DND-41 (cell line): ENCODE measurements at regions not wholly inside any gene's neighbourhood (a gene's known extent, or its start where the extent isn't known, plus 50 kb on each side); places are given as distances from the start of the nearest gene placed in this dataset.

ENCODE experiments used
- ATAC-seq: fragments of 200-7000 bp; cut with Tn5 transposase; 3 replicates; pipeline ENCODE4 v1.9.1; 2021; ENCODE audit warnings: low read depth; ENCODE audit not compliant: insufficient read depth
- DNase-seq: peaks from one replicate; pipeline ENCODE4 v3.0.0-alpha.2; 2020
- H2AFZ ChIP-seq: 2 replicates; pipeline ENCODE4 v1.6.0; 2012; ENCODE audit warnings: low read depth, low read length
- H3K27ac ChIP-seq: 2 replicates; pipeline ENCODE4 v1.5.1; 2012; ENCODE audit warnings: low read length, inconsistent platforms
- H3K27me3 ChIP-seq: fragments of 200-600 bp; sonication (generic); 2 replicates; pipeline ENCODE4 v1.6.0; 2012; ENCODE audit warnings: low read length, mild to moderate bottlenecking, inconsistent platforms; ENCODE audit not compliant: insufficient read depth, poor library complexity
- H3K36me3 ChIP-seq: 2 replicates; pipeline ENCODE4 v1.5.1; 2012; ENCODE audit warnings: low read length, inconsistent platforms; ENCODE audit not compliant: insufficient read depth
- H3K4me1 ChIP-seq: 2 replicates; pipeline ENCODE4 v1.5.1; 2012; ENCODE audit warnings: mild to moderate bottlenecking, low read length; ENCODE audit not compliant: insufficient read depth
- H3K4me2 ChIP-seq: 2 replicates; pipeline ENCODE4 v1.6.0; 2012; ENCODE audit warnings: mild to moderate bottlenecking, moderate library complexity, low read length, inconsistent platforms; ENCODE audit not compliant: insufficient read depth
- H3K4me3 ChIP-seq, 2 experiments: fragments of 200-600 bp in 1 of 2; shearing (Covaris generic) in 1 of 2; 2 replicates each; pipeline ENCODE4 v1.5.1; 2012 to 2016; ENCODE audit warnings: inconsistent platforms in 2 of 2, low read length in 2 of 2, mild to moderate bottlenecking in 2 of 2, low read depth in 1 of 2, moderate library complexity in 1 of 2
- H3K79me2 ChIP-seq: 2 replicates; pipeline ENCODE4 v1.6.0; 2012; ENCODE audit warnings: low read length, inconsistent platforms; ENCODE audit not compliant: insufficient read depth
- H3K9ac ChIP-seq: 2 replicates; pipeline ENCODE4 v1.6.0; 2012; ENCODE audit warnings: low read depth, mild to moderate bottlenecking, inconsistent platforms, low read length, moderate library complexity
- H3K9me3 ChIP-seq: 2 replicates; pipeline ENCODE4 v1.5.1; 2012; ENCODE audit warnings: low read length, moderate library complexity, mild to moderate bottlenecking, inconsistent platforms; ENCODE audit not compliant: insufficient read depth, severe bottlenecking
- H4K20me1 ChIP-seq: 2 replicates; pipeline ENCODE4 v1.6.0; 2012; ENCODE audit warnings: low read length; ENCODE audit not compliant: insufficient read depth
- CTCF ChIP-seq: IDR thresholded peaks from 2 replicates; pipeline ENCODE4 v1.5.1; 2012; ENCODE audit warnings: borderline replicate concordance, low read length, moderate library complexity, mild to moderate bottlenecking; ENCODE audit not compliant: poor library complexity, severe bottlenecking; ENCODE audit errors: extremely low read depth
- EZH2 ChIP-seq: IDR thresholded peaks from 3 replicates; pipeline ENCODE4 v1.6.1; 2012; ENCODE audit warnings: borderline replicate concordance, low read depth, mild to moderate bottlenecking, moderate library complexity, low read length, inconsistent platforms; ENCODE audit not compliant: severe bottlenecking

DNA sequence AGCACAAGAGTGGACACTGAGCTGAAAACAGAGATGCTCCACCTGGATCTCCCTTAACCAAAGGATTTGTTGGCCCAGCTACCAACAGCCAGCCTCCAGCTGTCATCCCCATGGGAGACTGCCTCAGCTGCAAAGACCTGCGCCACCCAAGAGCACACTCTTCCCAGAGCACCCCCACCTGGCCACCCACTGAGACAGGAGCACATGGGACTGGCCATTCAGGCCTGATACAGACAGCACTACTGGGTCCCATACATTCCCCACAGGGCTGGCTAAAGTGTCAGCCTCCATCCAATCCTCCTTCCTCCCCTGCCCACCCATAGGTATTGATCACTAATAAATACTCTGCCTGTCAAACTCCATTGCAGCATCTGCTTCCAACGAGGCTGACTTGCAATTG lies 241.5 kb downstream of the BCL11B start:
- no peaks in the 10 kb centered on the region for H3K9me3 ChIP-seq
- TF ChIP-seq EZH2, result no peak
- no peak for TF ChIP-seq CTCF
- no peak overlapping the region for H3K9ac ChIP-seq
- H2AFZ ChIP-seq, result no peak overlapping the region
- no peak for DNase-seq
- no peak overlapping the region for H3K4me2 ChIP-seq
- no peaks in the 10 kb centered on the region for H3K79me2 ChIP-seq
- H4K20me1 ChIP-seq, result no peaks in the 10 kb centered on the region
- H3K4me3 ChIP-seq, result no peak overlapping the region
- no peaks in the 10 kb centered on the region for H3K36me3 ChIP-seq
- no peaks in the 10 kb centered on the region for H3K27me3 ChIP-seq
- no peak overlapping the region for H3K27ac ChIP-seq
- H3K4me1 ChIP-seq, result no peaks in the 10 kb centered on the region
- no peak for ATAC-seq

DNA sequence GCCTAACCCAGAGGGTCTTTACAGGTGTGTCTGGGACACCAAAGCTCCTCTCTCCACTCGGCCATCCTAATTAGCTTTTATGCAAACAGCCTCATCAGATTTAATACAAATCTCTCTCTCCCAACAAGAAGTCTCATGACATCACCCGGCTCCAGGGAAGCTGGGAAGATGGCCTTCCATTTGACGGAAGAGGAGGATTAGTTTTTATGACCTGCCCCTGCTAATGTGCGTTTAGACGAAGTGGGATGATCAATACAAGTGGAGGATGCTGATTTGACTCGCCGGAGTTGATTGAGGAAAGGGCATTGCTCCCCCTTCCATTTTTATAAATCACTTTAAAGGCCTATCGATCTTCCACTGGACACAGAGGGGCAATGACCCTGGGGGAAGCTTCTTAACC lies 239.2 kb downstream of the BCL11B start:
- no peaks in the 10 kb centered on the region for H3K79me2 ChIP-seq
- ATAC-seq (no peak), DNase-seq (no peak)
- TF ChIP-seq EZH2 (no peak), CTCF (no peak)
- no peaks in the 10 kb centered on the region for H4K20me1 ChIP-seq
- no peak overlapping the region for H3K4me3 ChIP-seq
- H3K9ac ChIP-seq, result no peak overlapping the region
- no peaks in the 10 kb centered on the region for H3K27me3 ChIP-seq
- H3K27ac ChIP-seq, result no peak overlapping the region
- no peaks in the 10 kb centered on the region for H3K36me3 ChIP-seq
- no peak overlapping the region for H3K4me2 ChIP-seq
- H3K4me1 ChIP-seq, result no peaks in the 10 kb centered on the region
- H3K9me3 ChIP-seq, result no peaks in the 10 kb centered on the region
- no peak overlapping the region for H2AFZ ChIP-seq

GRCh38 chr14:99033951-99034350 lies 238.0 kb downstream of the BCL11B start:
- H3K9me3 ChIP-seq, result no peaks in the 10 kb centered on the region
- H3K79me2 ChIP-seq, result no peaks in the 10 kb centered on the region
- no peak overlapping the region for H3K4me3 ChIP-seq
- no peak for DNase-seq
- no peak overlapping the region for H3K4me2 ChIP-seq
- no peak overlapping the region for H2AFZ ChIP-seq
- no peaks in the 10 kb centered on the region for H3K27me3 ChIP-seq
- ATAC-seq, result no peak
- no peak overlapping the region for H3K27ac ChIP-seq
- no peaks in the 10 kb centered on the region for H4K20me1 ChIP-seq
- H3K4me1 ChIP-seq, result no peaks in the 10 kb centered on the region
- H3K36me3 ChIP-seq, result no peaks in the 10 kb centered on the region
- H3K9ac ChIP-seq, result no peak overlapping the region
- no peak for TF ChIP-seq CTCF
- no peak for TF ChIP-seq EZH2

DNA sequence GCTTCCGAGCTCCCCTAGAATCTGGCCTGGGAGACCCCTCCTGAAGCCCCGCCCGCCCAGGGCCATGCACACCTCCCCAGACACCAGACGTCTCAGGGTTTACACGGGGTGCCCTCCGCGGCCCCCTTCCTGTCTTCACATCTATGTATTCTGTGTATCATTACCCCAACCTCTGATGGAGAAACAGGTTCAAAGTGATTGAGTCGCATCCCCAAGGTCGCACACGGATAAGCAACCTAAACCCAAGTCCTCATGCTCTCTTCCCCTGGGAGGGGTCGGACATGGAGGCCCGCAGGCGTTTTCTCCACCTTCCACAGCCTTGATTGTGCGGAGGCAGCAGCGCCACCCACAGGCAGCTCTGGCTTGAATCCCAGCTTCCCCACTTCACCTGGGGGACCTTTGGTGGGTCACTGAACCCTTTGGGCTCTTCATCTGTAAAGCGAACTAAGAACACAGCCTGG lies 237.3 kb downstream of the BCL11B start:
- Histone ChIP-seq H3K4me3 (no peak overlapping the region), H3K9ac (no peak overlapping the region), H3K9me3 (no peaks in the 10 kb centered on the region), H3K4me1 (no peaks in the 10 kb centered on the region), H3K4me2 (no peak overlapping the region), H3K27ac (no peak overlapping the region), H3K79me2 (no peaks in the 10 kb centered on the region), H4K20me1 (no peaks in the 10 kb centered on the region), H3K36me3 (no peaks in the 10 kb centered on the region), H3K27me3 (no peaks in the 10 kb centered on the region), H2AFZ (no peak overlapping the region)
- TF ChIP-seq CTCF (peak; percentile 20), EZH2 (no peak)
- DNase-seq, result no peak
- no peak for ATAC-seq
